ENCODE measurements at regions not wholly inside any gene's neighbourhood (a gene's known extent, or its start where the extent isn't known, plus 50 kb on each side); places are given as distances from the start of the nearest gene placed in this dataset.

DNA sequence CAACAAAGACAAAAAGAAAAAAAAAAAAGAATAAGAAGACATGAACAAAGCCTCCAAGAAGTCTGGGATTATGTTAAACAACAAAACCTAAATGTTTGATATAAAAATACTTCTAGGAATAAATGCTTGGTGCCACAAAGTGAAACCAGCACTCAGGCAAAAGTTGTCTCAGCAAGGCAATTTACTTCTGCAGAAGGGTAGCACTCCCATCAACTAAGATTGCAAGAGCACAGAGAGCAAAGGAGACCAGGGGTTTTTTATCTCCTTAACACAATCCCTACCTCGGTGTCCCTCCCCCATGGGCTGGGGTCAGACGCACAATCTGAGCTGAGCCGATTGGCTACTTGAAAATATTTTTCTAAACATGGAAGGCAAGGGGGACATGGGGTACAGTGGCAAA lies 381.3 kb upstream of the SLC24A2 start:
- no peaks in the 10 kb centered on the region for H3K4me1 ChIP-seq
- WGBS, 3 donors: 92 to 98% (median 96%) methylated on average over 3 of the region's 3 CpGs
- intact Hi-C loops (cut with DNase I): no loop called here
- peaks cover 9% of the 10 kb centered on the region for H3K9me3 ChIP-seq
- no peak overlapping the region for H3K27ac ChIP-seq
- ATAC-seq: no peak
- H3K36me3 ChIP-seq (ENCODE audit: insufficient read depth in 1 of 2, low read depth in 1 of 2): no peaks in the 10 kb centered on the region
- no peaks in the 10 kb centered on the region for H3K27me3 ChIP-seq (ENCODE audit: insufficient read depth in 3 of 3, low read length in 2 of 3)
- no peak overlapping the region for H3K4me3 ChIP-seq
- DNase-seq: no peak
- TF ChIP-seq, protein P1, sequence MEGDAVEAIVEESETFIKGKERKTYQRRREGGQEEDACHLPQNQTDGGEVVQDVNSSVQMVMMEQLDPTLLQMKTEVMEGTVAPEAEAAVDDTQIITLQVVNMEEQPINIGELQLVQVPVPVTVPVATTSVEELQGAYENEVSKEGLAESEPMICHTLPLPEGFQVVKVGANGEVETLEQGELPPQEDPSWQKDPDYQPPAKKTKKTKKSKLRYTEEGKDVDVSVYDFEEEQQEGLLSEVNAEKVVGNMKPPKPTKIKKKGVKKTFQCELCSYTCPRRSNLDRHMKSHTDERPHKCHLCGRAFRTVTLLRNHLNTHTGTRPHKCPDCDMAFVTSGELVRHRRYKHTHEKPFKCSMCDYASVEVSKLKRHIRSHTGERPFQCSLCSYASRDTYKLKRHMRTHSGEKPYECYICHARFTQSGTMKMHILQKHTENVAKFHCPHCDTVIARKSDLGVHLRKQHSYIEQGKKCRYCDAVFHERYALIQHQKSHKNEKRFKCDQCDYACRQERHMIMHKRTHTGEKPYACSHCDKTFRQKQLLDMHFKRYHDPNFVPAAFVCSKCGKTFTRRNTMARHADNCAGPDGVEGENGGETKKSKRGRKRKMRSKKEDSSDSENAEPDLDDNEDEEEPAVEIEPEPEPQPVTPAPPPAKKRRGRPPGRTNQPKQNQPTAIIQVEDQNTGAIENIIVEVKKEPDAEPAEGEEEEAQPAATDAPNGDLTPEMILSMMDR (IDR thresholded peaks at IDR 0.05): no peak

DNA sequence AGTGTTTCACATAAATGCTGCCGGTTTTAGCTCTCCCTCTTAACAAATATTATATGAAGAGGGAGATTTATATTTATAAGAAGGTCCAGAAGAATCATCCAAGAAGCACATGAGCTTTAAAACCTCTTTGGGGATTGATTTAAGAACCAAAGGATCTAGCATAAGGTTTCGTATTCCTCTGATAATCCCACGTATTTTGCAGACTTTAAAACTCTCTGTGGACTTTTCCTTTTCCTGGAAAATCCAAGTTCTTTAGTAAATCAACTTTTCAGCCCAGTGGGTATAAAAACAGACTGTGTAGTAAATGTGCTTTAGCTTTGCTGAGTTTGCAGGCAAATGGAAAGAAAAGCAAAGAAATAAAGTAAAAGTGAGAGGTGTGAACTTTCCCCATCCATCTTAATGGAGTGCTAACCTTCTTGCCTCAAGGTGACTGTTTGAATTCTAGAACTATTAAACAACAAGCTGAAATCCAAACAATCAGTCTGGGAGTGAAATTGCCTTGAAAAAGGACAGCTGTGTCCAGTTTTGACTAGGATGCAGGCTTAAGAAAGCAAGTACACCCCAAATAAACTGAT lies 363.4 kb upstream of the SLC24A2 start:
- no peak for DNase-seq
- no peaks in the 10 kb centered on the region for H3K9me3 ChIP-seq
- 32 to 50% (median 44%) methylated on average over 3 of the region's 3 CpGs for WGBS, 3 donors
- no peak overlapping the region for H3K4me3 ChIP-seq
- no peaks in the 10 kb centered on the region for H3K36me3 ChIP-seq (ENCODE audit: insufficient read depth in 1 of 2, low read depth in 1 of 2)
- intact Hi-C loops (cut with DNase I): no loop called here
- no peak for ATAC-seq
- H3K4me1 ChIP-seq: no peaks in the 10 kb centered on the region
- H3K27me3 ChIP-seq (ENCODE audit: insufficient read depth in 3 of 3, low read length in 2 of 3): no peaks in the 10 kb centered on the region
- H3K27ac ChIP-seq: no peak overlapping the region
- TF ChIP-seq, protein P1 (IDR thresholded peaks at IDR 0.05): no peak

DNA sequence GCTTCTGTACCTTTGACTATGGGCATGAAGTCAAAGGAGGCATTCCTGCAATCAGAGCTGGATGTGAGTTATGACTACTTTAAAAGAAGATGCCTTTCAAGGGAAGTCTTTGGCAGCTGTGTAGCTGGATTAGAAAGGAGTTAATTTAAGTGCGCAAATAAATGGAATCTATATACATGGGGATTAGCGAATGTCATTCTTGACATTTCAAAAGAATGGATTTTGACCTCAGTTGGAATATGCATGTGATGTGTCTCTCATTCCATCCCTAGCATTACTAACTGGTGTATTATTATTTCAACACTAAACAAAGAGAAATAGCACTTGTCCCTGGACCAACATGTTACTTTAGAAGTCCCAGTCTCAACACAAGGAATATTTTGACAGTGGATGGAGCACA lies 359.6 kb upstream of the SLC24A2 start:
- TF ChIP-seq, protein P1 (IDR thresholded peaks at IDR 0.05): no peak
- intact Hi-C loops (cut with DNase I): no loop called here
- no peak for ATAC-seq
- Histone ChIP-seq H3K36me3 (ENCODE audit: insufficient read depth in 1 of 2, low read depth in 1 of 2) (no peaks in the 10 kb centered on the region), H3K9me3 (no peaks in the 10 kb centered on the region), H3K27me3 (ENCODE audit: insufficient read depth in 3 of 3, low read length in 2 of 3) (no peaks in the 10 kb centered on the region), H3K4me3 (no peak overlapping the region), H3K4me1 (no peaks in the 10 kb centered on the region), H3K27ac (no peak overlapping the region)
- no peak for DNase-seq
- 70 to 76% (median 74%) methylated on average over 2 of the region's 2 CpGs for WGBS, 3 donors

DNA sequence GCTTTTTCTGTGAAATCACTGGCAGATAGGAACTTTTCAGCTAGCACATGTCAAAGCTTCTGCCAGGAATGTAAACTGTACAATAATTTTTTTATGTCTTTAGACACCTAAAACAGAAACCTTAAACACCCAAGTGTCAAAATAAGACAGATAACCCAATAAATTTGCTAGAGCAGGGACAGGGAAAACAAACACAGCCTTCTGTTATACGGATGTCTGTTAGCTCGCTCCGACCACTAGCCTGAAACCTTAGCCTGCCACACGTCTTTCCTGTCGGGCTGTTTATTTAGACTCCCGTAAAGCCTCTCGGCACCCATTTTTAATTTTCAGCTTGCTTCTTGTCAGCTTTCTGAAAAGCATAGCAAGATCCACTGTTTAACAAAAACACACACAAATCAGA lies 355.4 kb upstream of the SLC24A2 start:
- Histone ChIP-seq H3K4me3 (no peak overlapping the region), H3K27ac (no peak overlapping the region), H3K9me3 (no peaks in the 10 kb centered on the region), H3K36me3 (ENCODE audit: insufficient read depth in 1 of 2, low read depth in 1 of 2) (no peaks in the 10 kb centered on the region), H3K27me3 (ENCODE audit: insufficient read depth in 3 of 3, low read length in 2 of 3) (no peaks in the 10 kb centered on the region), H3K4me1 (no peaks in the 10 kb centered on the region)
- 20 to 24% (median 22%) methylated on average over 7 of the region's 7 CpGs for WGBS, 3 donors
- DNase-seq (no peak), ATAC-seq (no peak)
- TF ChIP-seq, protein P1 (IDR thresholded peaks at IDR 0.05): no peak
- intact Hi-C loops (cut with DNase I): no loop called here

DNA sequence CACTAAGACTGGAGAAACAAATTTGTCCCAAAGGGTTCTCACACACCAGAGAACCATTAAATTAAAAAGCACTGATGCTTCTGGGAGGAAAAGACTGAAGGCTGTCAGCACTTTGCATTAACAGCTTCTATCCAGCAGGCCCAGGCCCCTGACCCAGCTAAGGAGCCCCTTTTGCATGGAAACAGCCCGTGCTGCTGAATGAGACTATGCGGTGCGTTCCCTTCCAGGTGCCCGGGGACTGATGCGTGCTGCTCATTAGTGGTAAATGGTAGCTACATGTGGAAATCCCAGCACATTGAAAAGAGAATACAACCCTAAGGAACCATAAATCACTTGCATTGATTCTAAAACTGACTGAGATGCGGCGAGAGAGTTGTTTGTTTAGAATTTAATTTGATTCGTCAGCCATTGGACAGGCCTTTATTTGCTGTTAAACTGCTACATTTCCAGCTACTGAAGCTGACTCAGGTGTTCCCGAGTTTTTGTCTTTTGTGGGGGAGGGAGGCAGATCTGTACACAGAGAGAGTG lies 351.0 kb upstream of the SLC24A2 start:
- H3K9me3 ChIP-seq: no peaks in the 10 kb centered on the region
- intact Hi-C loops (cut with DNase I): no loop called here
- no peak overlapping the region for H3K4me3 ChIP-seq
- H3K27ac ChIP-seq: no peak overlapping the region
- no peaks in the 10 kb centered on the region for H3K27me3 ChIP-seq (ENCODE audit: insufficient read depth in 3 of 3, low read length in 2 of 3)
- 87 to 90% (median 89%) methylated on average over 9 of the region's 9 CpGs for WGBS, 3 donors
- H3K4me1 ChIP-seq: no peaks in the 10 kb centered on the region
- DNase-seq (no peak), ATAC-seq (no peak)
- H3K36me3 ChIP-seq (ENCODE audit: insufficient read depth in 1 of 2, low read depth in 1 of 2): no peaks in the 10 kb centered on the region
- TF ChIP-seq, protein P1 (IDR thresholded peaks at IDR 0.05): no peak

All from psoas muscle (tissue), 7 donors.